HCT116 (cell line): ENCODE measurements at regions not wholly inside any gene's neighbourhood (a gene's known extent, or its start where the extent isn't known, plus 50 kb on each side); places are given as distances from the start of the nearest gene placed in this dataset.

Experiments
- ATAC-seq: fragments of 200-7000 bp; cut with Tn5 transposase; 2 replicates; pipeline ENCODE4 v1.9.1; 2020; ENCODE audit warnings: mild to moderate bottlenecking, moderate library complexity
- BruUV-seq: library from RNA; stranded (reverse); fragments of 400-500 nt; replicated peaks from 2 replicates; lab custom pipeline; 2021; lab: Mats Ljungman, UMichigan
- CTCF ChIA-PET: fragments of 300-600 bp; sonication (Branson Sonifier 250); formaldehyde crosslinking; loops from one replicate; lab custom pipeline; 2021; ENCODE audit warnings: antibody characterized with exemption; lab: Charles Lee
- POLR2A ChIA-PET: fragments of 300-600, 350-600 bp; sonication (Branson Sonifier 250); formaldehyde crosslinking; loops from one replicate; lab custom pipeline; 2021; ENCODE audit warnings: antibody characterized with exemption; lab: Charles Lee
- RAD21 ChIA-PET, 2 experiments: fragments of 300-600 bp; sonication (Branson Sonifier 250); formaldehyde crosslinking; loops; one replicate each; lab custom pipeline; 2023; ENCODE audit warnings: low total read pairs in 2 of 2; ENCODE audit not compliant: uncharacterized antibody in 2 of 2, unreplicated experiment in 2 of 2, low non-redundant PET in 1 of 2; lab: Charles Lee
- DNase-seq: peaks from one replicate; pipeline ENCODE4 v3.0.0-alpha.2; 2010; ENCODE audit warnings: low read depth, low spot score
- H2AFZ ChIP-seq: fragments of 200-600 bp; shearing (Covaris generic), sonication (generic); 2 replicates; pipeline ENCODE4 v1.6.1; 2017; ENCODE audit warnings: low read depth, mixed run types, mixed read lengths, antibody characterized with exemption, low read length; ENCODE audit not compliant: poor library complexity, severe bottlenecking
- H3K27ac ChIP-seq: 2 replicates; pipeline ENCODE4 v1.5.1; 2012; ENCODE audit warnings: low read depth, low read length
- H3K27me3 ChIP-seq: fragments of 200-600 bp; sonication (generic); 2 replicates; pipeline ENCODE4 v1.6.1; 2016; ENCODE audit warnings: mixed run types, low read length, mixed read lengths; ENCODE audit not compliant: insufficient read depth
- H3K36me3 ChIP-seq, 2 experiments: fragments of 200-500 bp in 1 of 2; fragments of 200-600 bp in 1 of 2; sonication (Bioruptor generic) in 1 of 2; sonication (generic) in 1 of 2; 2 replicates each; pipeline versions ENCODE4 v1.5.1 to v1.6.1; 2014 to 2016; ENCODE audit warnings: low read length in 2 of 2, inconsistent platforms in 1 of 2, mixed read lengths in 1 of 2, mixed run types in 1 of 2; ENCODE audit not compliant: insufficient read depth in 2 of 2, control insufficient read depth in 1 of 2
- H3K4me1 ChIP-seq, 2 experiments: fragments of 200-600 bp in 1 of 2; sonication (generic) in 1 of 2; 2 replicates each; pipeline versions ENCODE4 v1.5.1 to v1.6.1; 2012 to 2017; ENCODE audit warnings: low read length in 2 of 2, inconsistent platforms in 1 of 2, mild to moderate bottlenecking in 1 of 2, mixed read lengths in 1 of 2, mixed run types in 1 of 2, moderate library complexity in 1 of 2; ENCODE audit not compliant: insufficient read depth in 2 of 2, control insufficient read depth in 1 of 2
- H3K4me2 ChIP-seq: fragments of 200-600 bp; sonication (generic); 2 replicates; pipeline ENCODE4 v1.6.1; 2017; ENCODE audit warnings: mixed run types, low read length, mixed read lengths
- H3K4me3 ChIP-seq, 2 experiments: fragments of 200-600 bp in 1 of 2; sonication (generic) in 1 of 2; replicated peaks in 1 of 2; 2 replicates each; pipeline ENCODE4 v1.5.1; 2011 to 2016; ENCODE audit warnings: low read length in 2 of 2, control low read depth in 1 of 2, low read depth in 1 of 2, mild to moderate bottlenecking in 1 of 2, mixed read lengths in 1 of 2, mixed run types in 1 of 2
- H3K79me2 ChIP-seq: fragments of 200-600 bp; sonication (generic); 2 replicates; pipeline ENCODE4 v1.6.1; 2017; ENCODE audit warnings: mild to moderate bottlenecking, mixed run types, low read length, moderate library complexity, mixed read lengths; ENCODE audit not compliant: insufficient read depth
- H3K9ac ChIP-seq: fragments of 200-600 bp; sonication (generic); 2 replicates; pipeline ENCODE4 v1.6.1; 2016; ENCODE audit warnings: low read length, mixed read lengths
- H3K9me2 ChIP-seq: fragments of 200-600 bp; sonication (generic), shearing (Covaris generic); 2 replicates; pipeline ENCODE4 v1.6.1; 2017; ENCODE audit warnings: mixed run types, mild to moderate bottlenecking, moderate library complexity; ENCODE audit not compliant: insufficient read depth
- H3K9me3 ChIP-seq, 2 experiments: fragments of 200-500 bp in 1 of 2; fragments of 200-600 bp in 1 of 2; sonication (Bioruptor generic) in 1 of 2; sonication (generic) in 1 of 2; 2 replicates each; pipeline ENCODE4 v1.6.1; 2014 to 2017; ENCODE audit warnings: low read length in 2 of 2, mixed read lengths in 2 of 2, inconsistent platforms in 1 of 2, low read depth in 1 of 2, mild to moderate bottlenecking in 1 of 2, mixed run types in 1 of 2, moderate library complexity in 1 of 2; ENCODE audit not compliant: control insufficient read depth in 1 of 2, insufficient read depth in 1 of 2
- H4K20me1 ChIP-seq: fragments of 200-600 bp; sonication (generic), shearing (Covaris generic); 2 replicates; pipeline ENCODE4 v1.6.1; 2017; ENCODE audit warnings: mixed run types, mild to moderate bottlenecking, moderate library complexity; ENCODE audit not compliant: insufficient read depth
- CBX3 ChIP-seq: IDR thresholded peaks from 2 replicates; pipeline ENCODE4 v1.6.1; 2012; ENCODE audit warnings: low read depth
- CEBPB ChIP-seq: IDR thresholded peaks from 2 replicates; pipeline ENCODE4 v1.6.1; 2012; ENCODE audit warnings: low read depth
- CTCF ChIP-seq, 3 experiments: fragments of 200-600 bp in 1 of 3; sonication (generic) in 1 of 3; IDR thresholded peaks in 2 of 3; conservative IDR thresholded peaks in 1 of 3; 2 replicates each; pipeline ENCODE4 v1.5.1; 2012 to 2017; ENCODE audit warnings: low read depth in 2 of 3, low read length in 2 of 3, antibody characterized with exemption in 1 of 3, borderline replicate concordance in 1 of 3, control low read depth in 1 of 3, mild to moderate bottlenecking in 1 of 3, mixed read lengths in 1 of 3, mixed run types in 1 of 3, moderate library complexity in 1 of 3; ENCODE audit not compliant: insufficient read depth in 1 of 3
- EGR1 ChIP-seq: IDR thresholded peaks from 2 replicates; pipeline ENCODE4 v1.6.1; 2012; ENCODE audit warnings: low read depth
- ELF1 ChIP-seq: IDR thresholded peaks from 2 replicates; pipeline ENCODE4 v1.6.1; 2012; ENCODE audit warnings: low read depth, borderline replicate concordance
- JUND ChIP-seq: IDR thresholded peaks from 2 replicates; pipeline ENCODE4 v1.6.1; 2012
- MAX ChIP-seq: IDR thresholded peaks from 2 replicates; pipeline ENCODE4 v1.6.1; 2012
- REST ChIP-seq: IDR thresholded peaks from 2 replicates; pipeline ENCODE4 v1.6.1; 2012; ENCODE audit warnings: low read depth
- SIN3A ChIP-seq: IDR thresholded peaks from 2 replicates; pipeline ENCODE4 v1.6.1; 2012; ENCODE audit warnings: low read depth
- SP1 ChIP-seq: IDR thresholded peaks from 2 replicates; pipeline ENCODE4 v1.6.1; 2012; ENCODE audit warnings: low read depth
- ZNF274 ChIP-seq: fragments of 200-500 bp; sonication (Bioruptor generic); IDR thresholded peaks from 2 replicates; pipeline ENCODE4 v1.6.1; 2014; ENCODE audit warnings: mild to moderate bottlenecking, low read depth, low read length, inconsistent platforms
- intact Hi-C: fragments of 100-400 bp; cut with micrococcal nuclease; formaldehyde crosslinking; loops from 2 replicates; pipeline ENCODE4 v1.10.0; 2022

- Histone ChIP-seq H3K4me1 (no peaks in the 10 kb centered on the region), H3K9ac (no peak overlapping the region), H3K79me2 (no peaks in the 10 kb centered on the region), H3K4me3 (no peak overlapping the region), H3K27ac (no peak overlapping the region), H3K36me3 (no peaks in the 10 kb centered on the region), H3K4me2 (no peak overlapping the region), H4K20me1 (no peaks in the 10 kb centered on the region), H3K9me3 (no peaks in the 10 kb centered on the region), H3K27me3 (no peaks in the 10 kb centered on the region), H3K9me2 (no peaks in the 10 kb centered on the region), H2AFZ (no peak overlapping the region)
- TF ChIP-seq JUND, result no peak
- TF ChIP-seq CTCF (IDR thresholded peaks at IDR 0.05 in 2 of 3, conservative IDR thresholded peaks at IDR 0.05 in 1 of 3; ENCODE audit: borderline replicate concordance in 1 of 3, insufficient read depth in 1 of 3, low read depth in 2 of 3, low read length in 2 of 3), result no peak
- TF ChIP-seq REST, result no peak
- TF ChIP-seq MAX, result no peak
- no peak for TF ChIP-seq SIN3A
- no peak for TF ChIP-seq EGR1
- no peak for TF ChIP-seq ELF1
- TF ChIP-seq CBX3, result no peak
- no peak for TF ChIP-seq CEBPB
- TF ChIP-seq ZNF274, result no peak
- no peak for TF ChIP-seq SP1
- no peak for DNase-seq
- RAD21 ChIA-PET, result no interaction called here
- ATAC-seq, result no peak
- CTCF ChIA-PET, result no interaction called here
- POLR2A ChIA-PET, result no interaction called here
- intact Hi-C loops, result no loop called here
- BruUV-seq, result no TSS peak
Measured at GRCh38 chr4:138507522-138507921, 265.4 kb upstream of the SLC7A11 start.
